GM12878 (cell line): ENCODE measurements at regions not wholly inside any gene's neighbourhood (a gene's known extent, or its start where the extent isn't known, plus 50 kb on each side); places are given as distances from the start of the nearest gene placed in this dataset.

Experiments
- ATAC-seq: fragments of 200-7000 bp; cut with Tn5 transposase; 3 replicates; pipeline ENCODE4 v1.9.1; 2020; ENCODE audit warnings: mild to moderate bottlenecking, moderate library complexity
- BruUV-seq: library from RNA; stranded (reverse); fragments of 400-500 nt; replicated peaks from 2 replicates; lab custom pipeline; 2021; lab: Mats Ljungman, UMichigan
- CTCF ChIA-PET: fragments of 300-600 bp; sonication (Branson Sonifier 250); formaldehyde crosslinking; extraction: SDS; loops from one replicate; lab custom pipeline; 2021; ENCODE audit warnings: inconsistent platforms; lab: Yijun Ruan, JAX
- POLR2A ChIA-PET: fragments of 350-600 bp; formaldehyde crosslinking; extraction: SDS; loops from one replicate; lab custom pipeline; 2021; ENCODE audit warnings: inconsistent platforms; lab: Charles Lee
- RAD21 ChIA-PET: fragments of 300-600 bp; sonication (Branson Sonifier 250); formaldehyde crosslinking; loops from one replicate; lab custom pipeline; 2023; ENCODE audit warnings: antibody characterized with exemption; ENCODE audit not compliant: unreplicated experiment; lab: Charles Lee
- SMC1A ChIA-PET: fragments of 300-600 bp; sonication (Branson Sonifier 250); formaldehyde crosslinking; loops from one replicate; lab custom pipeline; 2023; ENCODE audit not compliant: unreplicated experiment, uncharacterized antibody; lab: Charles Lee
- DNase-seq: peaks from one replicate; pipeline ENCODE4 v3.0.0-alpha.2; 2011; ENCODE audit warnings: low read depth, low spot score
- FAIRE-seq: peaks from 3 replicates; lab custom pipeline; 2011; peaks lifted over from hg19 to GRCh38; lab: Jason Lieb, UNC
- H2AFZ ChIP-seq: 2 replicates; pipeline ENCODE4 v1.6.0; 2011; ENCODE audit warnings: low read depth, low read length, control low read depth; ENCODE audit not compliant: control insufficient read depth
- H3K27ac ChIP-seq: 2 replicates; pipeline ENCODE4 v1.5.1; 2011; ENCODE audit warnings: control low read depth; ENCODE audit not compliant: control insufficient read depth, insufficient read depth
- H3K27me3 ChIP-seq, 2 experiments: replicated peaks in 1 of 2; 2 replicates each; pipeline versions ENCODE4 v1.6.0 to v1.6.1; 2011; ENCODE audit warnings: low read length in 1 of 2; ENCODE audit not compliant: control insufficient read depth in 2 of 2, insufficient read depth in 2 of 2
- H3K36me3 ChIP-seq, 2 experiments: 2 replicates each; pipeline ENCODE4 v1.5.1; 2011; ENCODE audit warnings: low read length in 1 of 2; ENCODE audit not compliant: control insufficient read depth in 2 of 2, insufficient read depth in 2 of 2
- H3K4me1 ChIP-seq: 2 replicates; pipeline ENCODE4 v1.6.1; 2011; ENCODE audit warnings: mild to moderate bottlenecking, low read length, moderate library complexity, mixed read lengths; ENCODE audit not compliant: control insufficient read depth, insufficient read depth
- H3K4me2 ChIP-seq: 2 replicates; pipeline ENCODE4 v1.6.0; 2011; ENCODE audit warnings: control low read depth; ENCODE audit not compliant: control insufficient read depth, insufficient read depth
- H3K4me3 ChIP-seq: fragments of 200-600 bp; sonication (generic); 2 replicates; pipeline ENCODE4 v1.5.1; 2016
- H3K79me2 ChIP-seq: 2 replicates; pipeline ENCODE4 v1.6.0; 2011; ENCODE audit warnings: low read length; ENCODE audit not compliant: control insufficient read depth, insufficient read depth
- H3K9ac ChIP-seq: 2 replicates; pipeline ENCODE4 v1.8.0; 2011; ENCODE audit warnings: low read length, control low read depth, mixed read lengths; ENCODE audit not compliant: control insufficient read depth, insufficient read depth
- H3K9me3 ChIP-seq: replicated peaks from 3 replicates; pipeline ENCODE4 v1.5.1; 2011; ENCODE audit warnings: mild to moderate bottlenecking, low read length; ENCODE audit not compliant: control insufficient read depth, insufficient read depth
- H4K20me1 ChIP-seq: 2 replicates; pipeline ENCODE4 v1.6.0; 2011; ENCODE audit not compliant: control insufficient read depth, insufficient read depth
- BCL11A ChIP-seq: IDR thresholded peaks from 2 replicates; pipeline ENCODE4 v1.6.1; 2011; ENCODE audit warnings: low read depth, low read length
- BCL3 ChIP-seq: IDR thresholded peaks from 2 replicates; pipeline ENCODE4 v1.6.1; 2011; ENCODE audit warnings: borderline replicate concordance, low read depth, mild to moderate bottlenecking, moderate library complexity, low read length; ENCODE audit not compliant: insufficient read depth, poor library complexity, severe bottlenecking
- DPF2 ChIP-seq: fragments of 450-650 bp; IDR thresholded peaks from 2 replicates; pipeline ENCODE4 v1.6.1; 2017; ENCODE audit warnings: mild to moderate bottlenecking
- EED ChIP-seq: sonication (generic); IDR thresholded peaks from 2 replicates; pipeline ENCODE4 v1.6.1; 2016; ENCODE audit warnings: antibody characterized with exemption, low read depth
- ELK1 ChIP-seq: IDR thresholded peaks from 2 replicates; pipeline ENCODE4 v1.6.1; 2012; ENCODE audit warnings: low read depth, low read length, improper control_type of control experiment
- FOS ChIP-seq: IDR thresholded peaks from 3 replicates; pipeline ENCODE4 v1.6.1; 2011; ENCODE audit warnings: borderline replicate concordance; ENCODE audit not compliant: insufficient read length; ENCODE audit errors: extremely low read depth
- HDAC6 ChIP-seq: fragments of 200-600 bp; sonication (generic); IDR thresholded peaks from one replicate; pipeline ENCODE4 v1.8.0; 2017; ENCODE audit warnings: antibody characterized with exemption; ENCODE audit not compliant: unreplicated experiment
- MTA2 ChIP-seq: fragments of 450-650 bp; IDR thresholded peaks from 2 replicates; pipeline ENCODE4 v1.6.1; 2016; ENCODE audit warnings: low read depth, mild to moderate bottlenecking, moderate library complexity
- NFYB ChIP-seq: IDR thresholded peaks from 2 replicates; pipeline ENCODE4 v1.6.1; 2011; ENCODE audit warnings: low read depth, mild to moderate bottlenecking, low read length, improper control_type of control experiment, moderate library complexity; ENCODE audit not compliant: insufficient read depth
- NR2F1 ChIP-seq: fragments of 450-650 bp; conservative IDR thresholded peaks from 2 replicates; pipeline ENCODE4 v1.6.1; 2017; ENCODE audit warnings: mild to moderate bottlenecking
- PKNOX1 ChIP-seq: fragments of 450-650 bp; IDR thresholded peaks from 2 replicates; pipeline ENCODE4 v1.6.1; 2016; ENCODE audit warnings: mild to moderate bottlenecking
- POLR2AphosphoS2 ChIP-seq: IDR thresholded peaks from 2 replicates; pipeline ENCODE4 v1.6.1; 2011; ENCODE audit warnings: low read depth, mild to moderate bottlenecking, low read length, improper control_type of control experiment, moderate library complexity
- SMARCA5 ChIP-seq: fragments of 450-650 bp; IDR thresholded peaks from 2 replicates; pipeline ENCODE4 v1.6.1; 2017; ENCODE audit warnings: mild to moderate bottlenecking
- YBX1 ChIP-seq: fragments of 450-650 bp; IDR thresholded peaks from 2 replicates; pipeline ENCODE4 v1.6.1; 2016; ENCODE audit warnings: antibody characterized with exemption
- ZNF274 ChIP-seq: IDR thresholded peaks from one replicate; pipeline ENCODE4 v1.8.0; 2011; ENCODE audit not compliant: insufficient read length, insufficient read depth
- WGBS: methylation state at CpG from one replicate; pipeline ENCODE4 v1.1.6; 2016; ENCODE audit warnings: low lambda C conversion rate; ENCODE audit not compliant: insufficient replicate concordance, insufficient coverage; ENCODE audit errors: missing lambda C conversion rate; 5-methylcytosine and 5-hydroxymethylcytosine counted together
- in situ Hi-C: fragments of 300-500 bp; cut with MboI; formaldehyde crosslinking; loops from 9 replicates; pipeline ENCODE4 v1.14.3; 2018; ENCODE audit warnings: mixed read lengths
- intact Hi-C: fragments of 100-400 bp; cut with micrococcal nuclease; formaldehyde crosslinking; loops from one replicate; pipeline ENCODE4 v1.14.2; 2022; ENCODE audit not compliant: unreplicated experiment

- no peak for TF ChIP-seq DPF2
- TF ChIP-seq ZNF274: no peak
- no peak for TF ChIP-seq POLR2AphosphoS2
- no peak for TF ChIP-seq ELK1
These were observed 1030.0 kb downstream of the MRPL39 start (continued) for GRCh38 chr21:24577301-24577700.

- no peaks in the 10 kb centered on the region for H3K9me3 ChIP-seq
- ATAC-seq (no peak), FAIRE-seq (no peak), DNase-seq (no peak)
- no peaks in the 10 kb centered on the region for H3K79me2 ChIP-seq
- RAD21 ChIA-PET: no interaction called here
- no peaks in the 10 kb centered on the region for H3K36me3 ChIP-seq
- no TSS peak for BruUV-seq
- H3K4me1 ChIP-seq: no peaks in the 10 kb centered on the region
- no peak overlapping the region for H2AFZ ChIP-seq
- H3K27me3 ChIP-seq: no peaks in the 10 kb centered on the region
- TF ChIP-seq HDAC6: no peak
- TF ChIP-seq FOS: no peak
- no peak for TF ChIP-seq SMARCA5
- TF ChIP-seq NFYB: no peak
- no peak for TF ChIP-seq MTA2
- no peak for TF ChIP-seq NR2F1
- TF ChIP-seq EED: no peak
- TF ChIP-seq PKNOX1: no peak
- no peak for TF ChIP-seq BCL11A
- TF ChIP-seq BCL3: no peak
- no peak for TF ChIP-seq YBX1
- no peak overlapping the region for H3K4me2 ChIP-seq
- POLR2A ChIA-PET: no interaction called here
- no peak overlapping the region for H3K27ac ChIP-seq
- CTCF ChIA-PET: no interaction called here
- no peak overlapping the region for H3K4me3 ChIP-seq
- SMC1A ChIA-PET: no interaction called here
- no peak overlapping the region for H3K9ac ChIP-seq
- intact Hi-C loops (no loop called here), in situ Hi-C loops (no loop called here)
- 69% methylated on average over 5 of the region's 5 CpGs for WGBS
- H4K20me1 ChIP-seq: no peaks in the 10 kb centered on the region
These were observed 1046.0 kb downstream of the MRPL39 start for GRCh38 chr21:24561291-24561690.
